ENCODE measurements at regions not wholly inside any gene's neighbourhood (a gene's known extent, or its start where the extent isn't known, plus 50 kb on each side); places are given as distances from the start of the nearest gene placed in this dataset.
A peak's percentile ranks its signal among the peaks of the same experiment; 100 is the strongest.
"Not testable (repeated sequence)": the region's sequence is repeated elsewhere in the genome, so short reads cannot be mapped to it uniquely, and the experiment has no call there.

DNA sequence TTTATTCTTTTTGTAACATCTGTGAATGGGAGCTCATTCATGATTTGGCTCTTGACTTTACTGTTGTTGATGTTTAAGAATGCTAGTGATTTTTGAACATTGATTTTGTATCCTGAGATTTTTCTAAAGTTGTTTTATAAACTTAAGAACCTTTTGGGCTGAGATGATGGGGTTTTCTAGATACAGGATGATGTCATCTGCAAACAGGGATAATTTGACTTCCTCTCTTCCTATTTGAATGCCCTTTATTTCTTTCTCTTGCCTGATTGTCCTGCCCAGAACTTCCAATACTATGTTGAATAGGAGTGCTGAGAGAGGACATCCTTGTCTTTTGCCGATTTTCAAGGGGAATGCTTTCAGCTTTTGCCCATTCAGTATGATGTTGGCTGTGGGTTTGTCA, 445.1 kb upstream of the CFAP20DC start:
- not testable (repeated sequence) for H3K4me2 ChIP-seq (ENCODE audit: low read length); H3K27me3 ChIP-seq (ENCODE audit: control insufficient read depth, insufficient read depth, low read length); H3K9ac ChIP-seq (ENCODE audit: low read depth, low read length); H3K9me3 ChIP-seq (replicated peaks; ENCODE audit: low read length); H3K4me3 ChIP-seq (ENCODE audit: low read length); H3K36me3 ChIP-seq (ENCODE audit: insufficient read depth, low read length); H3K4me1 ChIP-seq (ENCODE audit: control insufficient read depth, insufficient read depth, low read length)

DNA sequence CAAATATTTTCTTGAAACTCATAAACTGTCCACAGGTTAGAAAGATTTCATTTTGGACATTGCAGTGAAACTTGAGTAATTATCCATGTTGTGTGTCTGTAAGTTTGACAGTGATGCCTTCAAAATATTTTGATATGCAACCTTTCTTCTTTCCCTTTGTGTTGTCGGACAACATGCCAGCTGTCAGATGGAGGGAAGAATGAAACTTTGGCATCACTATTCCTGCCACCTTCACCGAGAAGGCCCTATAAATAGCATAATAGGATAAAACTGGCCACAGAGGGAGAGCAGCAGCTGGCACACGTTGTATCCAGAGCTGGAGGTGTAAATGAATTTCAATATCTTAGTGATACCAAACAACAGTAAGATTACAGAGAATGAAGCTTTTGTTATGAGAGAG, 436.7 kb upstream of the CFAP20DC start:
- Histone ChIP-seq H3K9ac (ENCODE audit: low read depth, low read length) (no peak overlapping the region), H3K9me3 (replicated peaks; ENCODE audit: low read length) (no peaks in the 10 kb centered on the region), H3K4me2 (ENCODE audit: low read length) (no peak overlapping the region), H3K4me3 (ENCODE audit: low read length) (no peak overlapping the region), H3K4me1 (ENCODE audit: control insufficient read depth, insufficient read depth, low read length) (peaks cover 10% of the 10 kb centered on the region), H3K27me3 (ENCODE audit: control insufficient read depth, insufficient read depth, low read length) (no peaks in the 10 kb centered on the region), H3K36me3 (ENCODE audit: insufficient read depth, low read length) (no peaks in the 10 kb centered on the region)

DNA sequence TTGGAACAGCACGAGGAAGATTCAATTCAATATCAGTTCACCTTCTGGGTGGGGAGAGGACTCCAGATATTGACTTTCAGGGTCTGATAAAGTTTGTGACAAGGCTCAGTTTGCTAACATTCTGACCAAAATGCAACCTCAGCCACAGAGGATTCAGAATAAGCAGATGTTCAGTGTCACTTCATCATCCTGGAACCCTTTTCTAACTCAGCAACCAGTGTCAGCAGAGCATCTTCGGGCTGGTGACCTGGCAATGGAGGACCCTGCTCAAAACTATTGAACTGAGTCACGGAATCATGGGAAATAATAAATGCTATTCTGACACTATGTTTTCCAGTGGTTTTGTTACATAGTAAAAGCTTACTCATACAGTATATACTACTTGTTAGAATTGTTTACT, 433.4 kb upstream of the CFAP20DC start:
- no peaks in the 10 kb centered on the region for H3K27me3 ChIP-seq (ENCODE audit: control insufficient read depth, insufficient read depth, low read length)

DNA sequence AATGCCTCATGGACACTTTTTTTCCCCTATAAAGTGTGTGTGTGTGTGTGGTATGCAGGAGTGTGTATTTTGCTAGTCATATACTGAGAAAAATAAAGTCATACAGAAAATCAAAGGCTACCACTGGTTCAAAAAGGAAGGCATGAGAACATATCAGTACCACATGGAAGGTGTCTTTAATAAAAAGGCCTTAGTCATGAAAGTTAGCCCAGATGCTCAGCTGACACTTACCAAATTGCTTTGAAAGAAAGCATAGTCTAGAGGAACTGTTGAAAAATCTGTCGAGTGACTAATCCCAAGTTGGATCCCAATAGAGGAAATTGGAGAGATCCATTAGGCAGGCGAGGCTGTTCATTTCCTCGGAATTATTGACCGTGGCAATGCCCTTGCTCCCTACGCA, 432.9 kb upstream of the CFAP20DC start:
- Histone ChIP-seq H3K36me3 (ENCODE audit: insufficient read depth, low read length) (no peaks in the 10 kb centered on the region), H3K27me3 (ENCODE audit: control insufficient read depth, insufficient read depth, low read length) (no peaks in the 10 kb centered on the region), H3K4me3 (ENCODE audit: low read length) (no peak overlapping the region), H3K4me2 (ENCODE audit: low read length) (no peak overlapping the region), H3K9me3 (replicated peaks; ENCODE audit: low read length) (no peaks in the 10 kb centered on the region), H3K4me1 (ENCODE audit: control insufficient read depth, insufficient read depth, low read length) (peaks cover 20% of the 10 kb centered on the region), H3K9ac (ENCODE audit: low read depth, low read length) (no peak overlapping the region)

More for the DNA sequence above, 433.4 kb upstream of the CFAP20DC start:
- Histone ChIP-seq H3K4me1 (ENCODE audit: control insufficient read depth, insufficient read depth, low read length) (peaks cover 20% of the 10 kb centered on the region), H3K9me3 (replicated peaks; ENCODE audit: low read length) (no peaks in the 10 kb centered on the region), H3K36me3 (ENCODE audit: insufficient read depth, low read length) (no peaks in the 10 kb centered on the region), H3K9ac (ENCODE audit: low read depth, low read length) (no peak overlapping the region), H3K4me2 (ENCODE audit: low read length) (no peak overlapping the region), H3K4me3 (ENCODE audit: low read length) (no peak overlapping the region)

DNA sequence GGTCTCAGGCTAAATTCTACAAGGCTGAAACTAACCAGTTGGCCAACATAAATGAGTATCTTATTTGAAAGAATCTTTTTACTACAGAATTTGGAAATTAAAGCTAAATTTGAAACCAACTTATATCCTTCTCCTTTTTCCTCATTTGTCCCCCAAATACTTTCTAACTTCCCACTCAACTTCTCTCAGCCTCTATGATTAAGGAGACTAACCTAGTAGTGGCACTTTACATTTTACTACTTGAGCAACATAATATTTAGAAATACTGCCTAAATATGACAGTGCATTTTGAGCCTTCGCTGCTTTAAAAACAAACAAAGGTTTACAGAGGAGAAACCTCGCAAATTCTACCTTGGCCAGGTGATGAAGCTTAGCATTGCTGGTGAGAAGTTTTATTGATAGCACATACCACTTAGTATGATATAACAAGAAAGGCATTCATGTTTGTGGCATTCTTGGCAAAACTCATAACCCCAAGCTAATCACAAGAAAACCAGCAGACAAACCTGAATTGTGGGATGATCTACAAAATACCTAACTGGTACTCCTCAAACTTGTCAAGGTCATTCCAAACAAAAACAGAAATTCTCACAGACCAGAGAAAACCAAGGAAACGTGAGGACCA, 432.1 kb upstream of the CFAP20DC start:
- Histone ChIP-seq H3K9me3 (replicated peaks; ENCODE audit: low read length) (no peaks in the 10 kb centered on the region), H3K4me3 (ENCODE audit: low read length) (no peak overlapping the region), H3K4me2 (ENCODE audit: low read length) (no peak overlapping the region), H3K27me3 (ENCODE audit: control insufficient read depth, insufficient read depth, low read length) (no peaks in the 10 kb centered on the region), H3K4me1 (ENCODE audit: control insufficient read depth, insufficient read depth, low read length) (peaks cover 20% of the 10 kb centered on the region), H3K36me3 (ENCODE audit: insufficient read depth, low read length) (no peaks in the 10 kb centered on the region), H3K9ac (ENCODE audit: low read depth, low read length) (no peak overlapping the region)

DNA sequence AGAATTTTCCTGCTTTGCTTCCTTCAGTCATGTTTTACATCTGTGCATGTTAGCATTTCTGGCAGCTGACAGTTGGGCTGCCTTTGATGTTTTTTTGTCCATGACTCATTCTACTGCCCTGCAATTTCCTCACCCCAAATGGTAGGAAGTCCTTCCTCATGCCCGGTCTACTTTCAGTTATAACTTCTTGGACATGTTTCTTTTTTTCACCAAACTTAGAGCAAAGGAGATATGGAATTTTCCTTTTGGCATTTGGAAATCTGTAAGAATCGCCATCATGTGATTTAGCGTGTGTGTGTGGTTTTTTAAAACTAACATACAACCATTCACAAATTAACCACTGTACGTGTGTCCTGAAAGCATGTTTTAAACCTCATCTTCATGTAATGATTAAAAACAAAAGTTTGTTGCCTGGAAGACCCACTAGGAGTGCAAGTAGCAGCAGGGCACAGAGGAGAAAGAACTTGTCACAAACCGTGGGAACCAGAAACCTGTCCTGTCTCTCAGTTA, 430.7 kb upstream of the CFAP20DC start:
- peak overlapping the region; percentile 44 for H3K4me3 ChIP-seq (ENCODE audit: low read length)
- H3K9me3 ChIP-seq (replicated peaks; ENCODE audit: low read length): no peaks in the 10 kb centered on the region
- H3K4me1 ChIP-seq (ENCODE audit: control insufficient read depth, insufficient read depth, low read length): peaks cover 20% of the 10 kb centered on the region

DNA sequence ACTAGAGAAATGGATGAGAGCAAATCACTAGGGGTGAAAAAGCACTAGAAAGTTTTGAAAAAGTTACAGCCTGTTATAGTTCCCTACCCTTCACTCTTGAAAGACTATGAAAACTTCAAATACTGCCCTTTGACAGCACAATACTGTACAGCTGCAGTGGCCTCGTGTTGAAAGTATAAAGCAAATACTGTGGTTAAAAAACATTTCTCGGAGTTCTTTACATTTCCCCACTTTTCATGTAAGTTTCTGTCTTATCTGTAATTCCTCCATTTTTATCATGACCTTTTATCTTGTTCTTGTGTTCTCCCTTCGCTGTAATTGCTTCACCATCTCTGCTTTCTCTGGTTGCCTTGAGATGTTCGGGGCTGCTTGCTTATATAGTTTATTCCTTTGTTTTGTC, 423.8 kb upstream of the CFAP20DC start:
- H3K4me3 ChIP-seq (ENCODE audit: low read length): no peak overlapping the region
- no peaks in the 10 kb centered on the region for H3K9me3 ChIP-seq (replicated peaks; ENCODE audit: low read length)
- H3K4me2 ChIP-seq (ENCODE audit: low read length): no peak overlapping the region
- no peaks in the 10 kb centered on the region for H3K27me3 ChIP-seq (ENCODE audit: control insufficient read depth, insufficient read depth, low read length)
- no peaks in the 10 kb centered on the region for H3K4me1 ChIP-seq (ENCODE audit: control insufficient read depth, insufficient read depth, low read length)
- H3K36me3 ChIP-seq (ENCODE audit: insufficient read depth, low read length): no peaks in the 10 kb centered on the region
- no peak overlapping the region for H3K9ac ChIP-seq (ENCODE audit: low read depth, low read length)

More for the DNA sequence above, 430.7 kb upstream of the CFAP20DC start:
- peak overlapping the region; percentile 22 for H3K9ac ChIP-seq (ENCODE audit: low read depth, low read length)
- no peaks in the 10 kb centered on the region for H3K27me3 ChIP-seq (ENCODE audit: control insufficient read depth, insufficient read depth, low read length)
- peak overlapping the region; percentile 65 for H3K4me2 ChIP-seq (ENCODE audit: low read length)
- no peaks in the 10 kb centered on the region for H3K36me3 ChIP-seq (ENCODE audit: insufficient read depth, low read length)

DNA sequence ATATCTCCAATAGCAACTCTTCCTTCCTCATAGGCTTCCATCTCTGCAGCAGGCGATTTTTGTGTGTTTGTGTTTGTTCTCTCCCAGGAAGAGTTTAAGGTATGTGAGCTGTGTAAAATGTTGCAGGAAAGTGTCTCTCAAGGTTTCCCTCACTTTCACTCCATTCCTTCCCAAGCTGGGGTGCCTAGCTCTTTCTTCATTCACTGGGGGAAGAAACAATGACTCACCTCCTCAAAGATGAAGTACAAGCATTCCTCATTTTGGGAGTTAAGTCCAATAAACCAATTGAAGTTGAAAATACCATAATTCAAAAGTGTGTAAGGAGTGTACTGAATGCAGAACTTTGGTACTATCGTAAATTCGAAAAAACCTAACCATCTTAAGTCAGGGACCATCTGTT, 422.7 kb upstream of the CFAP20DC start:
- no peak overlapping the region for H3K4me2 ChIP-seq (ENCODE audit: low read length)
- H3K36me3 ChIP-seq (ENCODE audit: insufficient read depth, low read length): no peaks in the 10 kb centered on the region
- H3K4me1 ChIP-seq (ENCODE audit: control insufficient read depth, insufficient read depth, low read length): no peaks in the 10 kb centered on the region
- no peak overlapping the region for H3K4me3 ChIP-seq (ENCODE audit: low read length)
- H3K27me3 ChIP-seq (ENCODE audit: control insufficient read depth, insufficient read depth, low read length): no peaks in the 10 kb centered on the region
- no peak overlapping the region for H3K9ac ChIP-seq (ENCODE audit: low read depth, low read length)
- no peaks in the 10 kb centered on the region for H3K9me3 ChIP-seq (replicated peaks; ENCODE audit: low read length)

DNA sequence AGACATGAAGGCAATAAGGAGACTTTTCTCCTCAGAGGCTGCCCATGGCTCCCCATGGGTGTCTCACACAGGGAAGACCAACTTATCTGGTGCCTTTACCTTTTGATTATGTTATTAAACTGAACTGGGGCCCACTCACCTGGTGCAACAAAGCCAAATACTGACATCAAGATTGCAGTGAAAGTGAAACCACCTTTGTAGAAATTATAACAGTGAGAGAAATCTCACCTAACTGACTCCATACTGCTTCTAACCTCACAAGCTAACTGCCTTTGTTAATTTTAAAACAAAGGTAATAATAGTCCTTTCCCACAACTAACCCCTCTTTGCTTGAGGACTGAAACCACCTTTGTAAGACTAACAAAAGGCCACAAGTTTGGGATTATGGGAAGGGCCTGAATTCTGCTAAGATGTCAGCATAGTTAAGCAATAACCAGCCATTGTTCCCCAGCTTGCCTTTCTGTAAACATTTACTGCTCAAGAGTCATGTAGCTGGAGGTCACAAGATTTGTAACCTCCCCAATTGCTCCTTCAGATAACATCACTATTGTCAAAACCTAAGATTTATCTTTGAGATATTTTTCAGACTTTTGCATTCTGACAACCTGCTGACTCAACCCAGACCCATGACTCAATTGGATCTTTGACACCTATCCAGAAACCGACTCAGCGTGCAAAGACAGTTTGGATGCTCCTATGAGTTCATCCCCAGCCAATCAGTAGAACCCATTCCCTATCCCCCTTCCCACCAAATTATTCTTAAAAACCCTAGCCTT, 420.3 kb upstream of the CFAP20DC start:
- H3K36me3 ChIP-seq (ENCODE audit: insufficient read depth, low read length): no peaks in the 10 kb centered on the region
- H3K4me2 ChIP-seq (ENCODE audit: low read length): no peak overlapping the region
- no peaks in the 10 kb centered on the region for H3K9me3 ChIP-seq (replicated peaks; ENCODE audit: low read length)
- no peak overlapping the region for H3K9ac ChIP-seq (ENCODE audit: low read depth, low read length)
- H3K27me3 ChIP-seq (ENCODE audit: control insufficient read depth, insufficient read depth, low read length): no peaks in the 10 kb centered on the region
- H3K4me3 ChIP-seq (ENCODE audit: low read length): no peak overlapping the region
- no peaks in the 10 kb centered on the region for H3K4me1 ChIP-seq (ENCODE audit: control insufficient read depth, insufficient read depth, low read length)

DNA sequence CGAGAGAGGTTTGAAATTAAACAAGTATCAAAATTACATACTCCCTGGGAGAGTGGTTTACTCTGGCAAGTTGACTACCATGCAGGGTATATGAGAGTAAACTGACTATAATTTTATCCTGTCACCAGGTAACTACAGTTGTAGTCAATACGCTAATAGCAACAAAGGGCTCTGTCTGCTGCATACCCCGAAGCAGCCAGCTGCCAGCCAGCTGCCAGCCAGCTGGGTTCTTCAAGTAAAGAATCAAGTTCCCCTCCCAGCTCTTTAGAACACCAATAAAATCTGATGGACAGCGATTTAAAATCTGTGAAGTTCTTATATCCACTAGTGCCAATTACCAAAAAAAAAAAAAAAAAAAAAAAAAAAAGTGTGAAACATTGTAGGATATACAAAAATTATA, 417.7 kb upstream of the CFAP20DC start:
- no peaks in the 10 kb centered on the region for H3K9me3 ChIP-seq (replicated peaks; ENCODE audit: low read length)
- no peaks in the 10 kb centered on the region for H3K27me3 ChIP-seq (ENCODE audit: control insufficient read depth, insufficient read depth, low read length)
- H3K36me3 ChIP-seq (ENCODE audit: insufficient read depth, low read length): no peaks in the 10 kb centered on the region
- no peak overlapping the region for H3K9ac ChIP-seq (ENCODE audit: low read depth, low read length)
- H3K4me2 ChIP-seq (ENCODE audit: low read length): no peak overlapping the region
- no peaks in the 10 kb centered on the region for H3K4me1 ChIP-seq (ENCODE audit: control insufficient read depth, insufficient read depth, low read length)
- no peak overlapping the region for H3K4me3 ChIP-seq (ENCODE audit: low read length)

DNA sequence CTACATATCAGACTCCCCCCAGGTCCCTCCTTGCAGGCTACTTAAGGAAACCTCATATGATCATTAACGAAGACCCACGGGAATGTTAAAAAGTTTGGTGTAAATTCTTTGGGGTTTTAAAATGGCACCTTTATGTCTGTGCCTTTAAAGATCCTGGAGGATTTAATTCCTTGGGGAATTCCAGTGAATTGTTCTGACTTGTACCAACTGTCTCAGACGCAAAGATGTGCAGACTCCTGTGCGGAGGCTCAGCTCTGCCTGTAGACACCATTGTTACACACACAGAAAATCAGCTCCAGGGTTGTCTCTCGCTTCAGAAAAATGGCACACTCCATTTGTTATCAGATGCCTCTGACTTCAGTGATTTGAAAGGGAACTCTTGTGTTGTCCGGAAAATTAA, 414.4 kb upstream of the CFAP20DC start:
- Histone ChIP-seq H3K9ac (ENCODE audit: low read depth, low read length) (no peak overlapping the region), H3K4me2 (ENCODE audit: low read length) (no peak overlapping the region), H3K9me3 (replicated peaks; ENCODE audit: low read length) (no peaks in the 10 kb centered on the region), H3K27me3 (ENCODE audit: control insufficient read depth, insufficient read depth, low read length) (no peaks in the 10 kb centered on the region), H3K4me3 (ENCODE audit: low read length) (no peak overlapping the region), H3K36me3 (ENCODE audit: insufficient read depth, low read length) (no peaks in the 10 kb centered on the region), H3K4me1 (ENCODE audit: control insufficient read depth, insufficient read depth, low read length) (no peaks in the 10 kb centered on the region)

DNA sequence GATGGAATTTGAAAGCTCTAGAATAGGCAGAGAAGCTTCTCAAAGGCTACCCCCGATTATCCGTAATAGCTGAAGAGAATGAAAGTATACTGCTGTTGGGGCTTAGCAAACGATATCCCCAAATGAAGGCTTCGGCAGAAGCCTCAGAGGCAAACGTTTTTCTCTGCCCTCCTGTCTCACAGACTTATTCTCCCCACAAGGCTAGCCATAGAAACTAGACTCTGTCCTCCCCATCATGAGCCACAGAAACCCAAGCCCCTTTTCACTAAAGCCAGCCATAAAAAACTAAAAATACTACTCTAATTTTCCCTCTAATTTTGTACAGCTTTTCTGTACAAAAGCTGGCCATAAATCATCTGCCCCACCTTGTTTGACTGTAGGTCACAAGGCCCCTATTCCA, 413.4 kb upstream of the CFAP20DC start:
- Histone ChIP-seq H3K27me3 (ENCODE audit: control insufficient read depth, insufficient read depth, low read length) (no peaks in the 10 kb centered on the region), H3K4me1 (ENCODE audit: control insufficient read depth, insufficient read depth, low read length) (no peaks in the 10 kb centered on the region), H3K36me3 (ENCODE audit: insufficient read depth, low read length) (no peaks in the 10 kb centered on the region), H3K9me3 (replicated peaks; ENCODE audit: low read length) (no peaks in the 10 kb centered on the region), H3K9ac (ENCODE audit: low read depth, low read length) (no peak overlapping the region), H3K4me2 (ENCODE audit: low read length) (no peak overlapping the region), H3K4me3 (ENCODE audit: low read length) (no peak overlapping the region)
